SU-DHL-6 (cell line): ENCODE measurements at regions not wholly inside any gene's neighbourhood (a gene's known extent, or its start where the extent isn't known, plus 50 kb on each side); places are given as distances from the start of the nearest gene placed in this dataset.

Experiments used
- EZH2phosphoT487 ChIP-seq: fragments of 200-600 bp; sonication (generic), shearing (Covaris generic); conservative IDR thresholded peaks from 2 replicates; pipeline ENCODE4 v1.6.1; 2018; ENCODE audit warnings: mild to moderate bottlenecking, antibody characterized with exemption, low read length, moderate library complexity, mixed read lengths
- TF ChIP-seq, protein P1 (sequence below): fragments of 200-600 bp; sonication (generic); IDR thresholded peaks from one replicate; pipeline ENCODE4 v1.5.1; 2017; ENCODE audit warnings: antibody characterized with exemption, mild to moderate bottlenecking, low read length, moderate library complexity; ENCODE audit not compliant: insufficient read depth, poor library complexity, severe bottlenecking

DNA sequence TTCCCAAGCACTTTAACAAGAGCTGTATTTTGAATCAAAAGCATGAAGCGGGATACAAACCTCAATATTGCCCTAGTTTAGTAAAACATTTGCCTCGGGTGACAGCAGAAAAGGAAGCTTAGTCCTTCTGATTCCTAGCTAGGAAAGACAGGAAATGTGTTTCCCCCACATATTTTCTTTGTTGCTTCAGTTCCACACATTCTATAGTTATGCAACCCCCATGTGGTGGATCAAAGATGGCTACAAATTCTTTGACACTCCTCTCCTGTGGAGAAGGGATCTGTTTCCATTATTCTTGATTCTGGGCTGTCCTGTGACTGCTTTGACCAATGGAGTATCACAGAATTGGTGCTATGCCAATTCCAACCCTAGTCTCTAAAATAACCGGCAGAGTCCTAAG is 89.1 kb upstream of the SLC30A5 start:
- TF ChIP-seq, protein P1, sequence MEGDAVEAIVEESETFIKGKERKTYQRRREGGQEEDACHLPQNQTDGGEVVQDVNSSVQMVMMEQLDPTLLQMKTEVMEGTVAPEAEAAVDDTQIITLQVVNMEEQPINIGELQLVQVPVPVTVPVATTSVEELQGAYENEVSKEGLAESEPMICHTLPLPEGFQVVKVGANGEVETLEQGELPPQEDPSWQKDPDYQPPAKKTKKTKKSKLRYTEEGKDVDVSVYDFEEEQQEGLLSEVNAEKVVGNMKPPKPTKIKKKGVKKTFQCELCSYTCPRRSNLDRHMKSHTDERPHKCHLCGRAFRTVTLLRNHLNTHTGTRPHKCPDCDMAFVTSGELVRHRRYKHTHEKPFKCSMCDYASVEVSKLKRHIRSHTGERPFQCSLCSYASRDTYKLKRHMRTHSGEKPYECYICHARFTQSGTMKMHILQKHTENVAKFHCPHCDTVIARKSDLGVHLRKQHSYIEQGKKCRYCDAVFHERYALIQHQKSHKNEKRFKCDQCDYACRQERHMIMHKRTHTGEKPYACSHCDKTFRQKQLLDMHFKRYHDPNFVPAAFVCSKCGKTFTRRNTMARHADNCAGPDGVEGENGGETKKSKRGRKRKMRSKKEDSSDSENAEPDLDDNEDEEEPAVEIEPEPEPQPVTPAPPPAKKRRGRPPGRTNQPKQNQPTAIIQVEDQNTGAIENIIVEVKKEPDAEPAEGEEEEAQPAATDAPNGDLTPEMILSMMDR: no peak
- TF ChIP-seq EZH2phosphoT487: no peak
